22Rv1 (cell line): ENCODE measurements at regions not wholly inside any gene's neighbourhood (a gene's known extent, or its start where the extent isn't known, plus 50 kb on each side); places are given as distances from the start of the nearest gene placed in this dataset.

Experiments used
- ZFX ChIP-seq: fragments of 450-650 bp; IDR thresholded peaks from 2 replicates; pipeline ENCODE4 v1.6.1; 2017; ENCODE audit warnings: antibody characterized with exemption, borderline replicate concordance
- TF ChIP-seq, protein P1 (sequence below): fragments of 450-650 bp; IDR thresholded peaks from 2 replicates; pipeline ENCODE4 v1.5.1; 2017; ENCODE audit warnings: mild to moderate bottlenecking

DNA sequence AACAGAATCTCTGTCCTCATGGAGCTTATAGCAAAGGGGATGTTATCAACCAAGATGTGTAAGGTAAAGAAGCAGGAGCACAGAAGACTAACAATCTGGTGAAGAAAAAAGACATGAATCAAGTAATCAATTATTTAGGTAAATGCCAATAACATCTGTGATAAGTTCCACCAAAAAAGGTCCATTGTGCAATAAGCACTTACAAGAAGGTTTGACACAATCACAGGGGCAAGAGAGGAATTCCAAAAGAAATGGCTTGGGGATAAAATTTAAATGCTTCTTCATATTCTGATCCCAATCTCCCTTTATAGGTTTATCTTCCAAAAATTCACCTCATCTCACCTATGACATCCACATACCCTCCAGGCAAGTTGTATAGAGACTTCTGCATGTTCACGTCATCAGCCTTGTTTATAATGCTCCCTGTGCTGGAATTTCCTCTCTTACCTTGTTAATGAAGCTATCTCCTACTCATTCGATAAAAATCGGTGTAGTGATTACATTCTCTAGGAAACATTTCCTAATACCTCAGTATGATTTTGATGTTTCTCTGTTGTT lies 53.6 kb upstream of the DPT start:
- TF ChIP-seq, protein P1, sequence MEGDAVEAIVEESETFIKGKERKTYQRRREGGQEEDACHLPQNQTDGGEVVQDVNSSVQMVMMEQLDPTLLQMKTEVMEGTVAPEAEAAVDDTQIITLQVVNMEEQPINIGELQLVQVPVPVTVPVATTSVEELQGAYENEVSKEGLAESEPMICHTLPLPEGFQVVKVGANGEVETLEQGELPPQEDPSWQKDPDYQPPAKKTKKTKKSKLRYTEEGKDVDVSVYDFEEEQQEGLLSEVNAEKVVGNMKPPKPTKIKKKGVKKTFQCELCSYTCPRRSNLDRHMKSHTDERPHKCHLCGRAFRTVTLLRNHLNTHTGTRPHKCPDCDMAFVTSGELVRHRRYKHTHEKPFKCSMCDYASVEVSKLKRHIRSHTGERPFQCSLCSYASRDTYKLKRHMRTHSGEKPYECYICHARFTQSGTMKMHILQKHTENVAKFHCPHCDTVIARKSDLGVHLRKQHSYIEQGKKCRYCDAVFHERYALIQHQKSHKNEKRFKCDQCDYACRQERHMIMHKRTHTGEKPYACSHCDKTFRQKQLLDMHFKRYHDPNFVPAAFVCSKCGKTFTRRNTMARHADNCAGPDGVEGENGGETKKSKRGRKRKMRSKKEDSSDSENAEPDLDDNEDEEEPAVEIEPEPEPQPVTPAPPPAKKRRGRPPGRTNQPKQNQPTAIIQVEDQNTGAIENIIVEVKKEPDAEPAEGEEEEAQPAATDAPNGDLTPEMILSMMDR = no peak
- TF ChIP-seq ZFX = no peak
